Stimulated activated CD4-positive, alpha-beta T cell treated with anti-CD3 and anti-CD28 coated beads, Interleukin-2, amount 100 ng/mL, for 48 hours (primary cell): ENCODE measurements at regions not wholly inside any gene's neighbourhood (a gene's known extent, or its start where the extent isn't known, plus 50 kb on each side); places are given as distances from the start of the nearest gene placed in this dataset.

Source experiments
- DNase-seq, 2 donors: peaks; one replicate each; pipeline ENCODE4 v3.0.0-alpha.2; 2020

- no peak for DNase-seq
Measured at GRCh38 chr10:113420733-113421675, 131.8 kb upstream of the HABP2 start.

DNA sequence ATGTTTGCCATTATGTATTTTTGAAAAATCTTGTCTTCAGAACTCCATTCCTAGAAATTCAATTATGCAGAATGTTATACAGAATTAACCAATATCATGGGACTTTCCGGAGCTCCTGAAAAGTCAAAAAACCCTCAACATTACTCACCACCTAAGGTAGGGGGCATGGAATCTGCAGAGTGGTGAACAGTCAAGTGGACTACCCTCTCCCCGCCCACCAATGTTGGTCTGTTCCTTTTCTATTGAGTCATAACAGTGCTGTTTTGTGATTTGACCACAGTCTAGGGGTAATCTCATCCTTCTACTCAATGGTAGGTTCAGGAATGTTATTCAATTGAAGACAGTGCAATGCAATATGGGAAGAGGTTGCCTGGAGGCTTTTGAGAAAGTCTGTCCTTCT lies 130.5 kb upstream of the HABP2 start:
- no peak for DNase-seq

DNA sequence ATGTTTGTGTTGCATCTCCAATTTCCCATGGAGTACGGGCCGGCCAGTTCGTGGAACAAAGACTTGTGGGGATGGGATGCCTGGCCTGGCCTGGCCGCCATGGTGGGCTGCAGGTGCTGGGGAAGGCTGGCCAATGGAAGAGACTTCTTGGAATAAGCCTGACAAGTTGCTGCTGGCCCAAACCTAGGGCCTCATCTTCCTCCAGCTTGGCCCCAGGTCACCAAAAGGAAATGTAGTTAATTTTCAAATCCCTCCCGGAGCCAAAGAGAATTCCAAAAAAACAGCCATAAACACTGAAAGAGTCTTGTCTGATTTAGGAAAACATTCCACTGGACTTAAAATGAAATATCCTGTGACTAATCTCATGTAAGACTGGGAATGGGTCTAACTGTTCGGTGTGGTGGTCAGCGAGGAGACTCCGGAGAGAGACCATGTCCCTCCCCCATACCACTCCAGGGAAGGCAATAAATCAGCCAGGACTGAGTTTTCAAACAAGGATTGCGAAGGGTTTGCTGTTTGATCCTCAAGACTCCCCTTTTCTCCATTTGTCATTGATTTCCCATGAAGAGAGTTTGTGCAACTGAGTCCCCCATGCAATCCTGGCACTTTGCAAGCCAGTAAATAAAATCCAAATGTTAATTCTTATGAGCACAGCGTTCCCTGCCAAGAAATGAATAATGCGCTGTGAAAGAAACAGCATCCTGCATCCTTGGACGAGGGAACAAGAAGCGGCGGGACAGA lies 128.7 kb upstream of the HABP2 start:
- DNase-seq: no peak

- DNase-seq: no peak
Measured at GRCh38 chr10:113425008-113425407, 127.8 kb upstream of the HABP2 start.

DNA sequence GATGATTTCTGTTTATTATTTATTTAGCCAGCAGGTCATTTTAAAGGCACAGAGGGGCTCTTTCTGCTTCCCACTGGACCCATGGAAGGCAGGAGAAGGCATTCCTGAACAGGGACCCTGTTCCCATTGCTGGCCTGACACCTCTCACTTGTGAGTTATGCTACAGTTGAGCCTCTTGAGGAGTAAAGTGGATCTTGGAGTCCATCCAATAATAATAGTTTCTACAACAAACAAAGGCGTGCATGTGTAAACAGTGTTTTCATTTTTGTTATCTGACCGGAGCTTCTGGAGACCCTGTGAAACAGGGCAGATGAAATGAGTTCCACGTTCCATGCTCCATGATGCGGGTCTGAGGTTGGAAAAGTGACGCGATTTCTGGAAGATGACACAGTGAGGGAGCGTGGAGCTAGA lies 127.3 kb upstream of the HABP2 start:
- DNase-seq: no peak

GRCh38 chr10:113426181-113426877 lies 126.5 kb upstream of the HABP2 start:
- no peak for DNase-seq

- no peak for DNase-seq
Measured at GRCh38 chr10:113427236-113427735, 125.6 kb upstream of the HABP2 start.

GRCh38 chr10:113427811-113428558 lies 124.9 kb upstream of the HABP2 start:
- DNase-seq: no peak

DNA sequence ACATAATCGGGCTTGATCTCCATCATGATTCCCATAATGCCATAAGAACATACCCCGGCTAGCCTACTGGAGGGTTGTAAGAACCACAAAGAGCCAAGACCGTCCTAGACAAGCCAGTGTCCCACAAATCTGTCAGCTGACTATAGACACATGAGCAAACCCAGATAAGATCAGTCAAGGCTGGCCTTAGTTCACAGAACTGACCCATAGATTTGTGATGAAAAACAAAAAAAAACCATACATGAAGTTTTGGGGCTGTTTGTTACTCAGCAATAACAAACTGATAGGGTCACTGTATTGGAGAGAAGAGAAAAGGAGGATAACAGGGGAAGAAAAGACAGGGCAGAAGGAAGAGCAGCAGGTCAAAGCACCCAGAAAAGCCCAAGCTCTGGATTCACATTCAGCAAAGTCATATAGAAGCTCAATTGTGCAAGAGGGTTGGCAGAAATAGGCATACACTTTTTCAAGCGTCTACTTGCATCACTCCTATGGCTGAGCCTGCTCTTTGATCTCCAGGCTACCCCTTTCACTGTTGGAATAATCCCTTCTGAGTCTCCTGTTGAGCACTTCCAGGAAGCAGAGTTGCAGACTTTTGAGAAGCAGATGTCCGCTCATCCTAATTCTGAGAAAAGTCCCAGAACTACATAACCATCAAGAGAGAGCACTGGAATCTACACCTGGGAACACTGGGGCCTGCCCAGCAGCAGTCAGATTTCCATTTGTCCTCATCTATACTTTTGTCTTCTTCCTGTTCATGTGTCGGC lies 122.0 kb upstream of the HABP2 start:
- DNase-seq: no peak

DNA sequence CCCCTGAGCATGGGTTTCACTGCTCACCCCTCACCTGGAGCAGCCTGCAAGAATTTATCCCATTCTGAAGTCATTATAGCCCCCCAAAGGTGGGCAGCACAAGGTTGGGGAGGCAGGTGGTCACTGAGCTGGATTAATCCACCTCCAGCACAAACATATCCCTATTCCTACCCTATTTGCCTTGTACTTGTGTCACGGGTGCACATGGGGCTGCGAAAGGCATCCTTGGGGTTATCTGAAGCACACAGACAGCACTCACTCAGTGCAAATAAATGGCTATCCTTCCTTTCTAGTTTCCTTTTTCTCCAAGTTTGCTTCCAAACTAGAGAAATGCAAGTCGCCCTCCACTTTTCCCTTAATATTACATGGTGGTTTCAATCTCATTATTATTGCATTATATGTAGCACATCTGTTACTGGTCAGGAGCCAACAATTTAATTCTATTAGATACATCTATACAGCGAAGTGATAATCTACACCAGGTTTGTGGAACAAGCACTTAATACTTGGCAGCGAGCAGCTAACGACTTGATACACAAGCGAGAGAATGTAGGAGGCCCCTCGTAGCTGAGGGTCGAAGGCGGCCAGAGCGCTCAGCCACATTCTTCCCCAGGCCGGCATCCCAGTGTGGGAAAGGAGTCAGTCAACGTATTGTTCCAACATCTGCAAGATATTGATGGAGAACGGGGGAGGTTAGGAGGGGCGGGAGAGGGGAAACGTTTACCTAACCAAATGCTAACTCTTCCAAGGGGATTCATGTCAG lies 121.3 kb upstream of the HABP2 start:
- no peak for DNase-seq

GRCh38 chr10:113433711-113434110 lies 119.1 kb upstream of the HABP2 start:
- DNase-seq: no peak

GRCh38 chr10:113434315-113434714 lies 118.5 kb upstream of the HABP2 start:
- no peak for DNase-seq

GRCh38 chr10:113434950-113435349 lies 117.9 kb upstream of the HABP2 start:
- DNase-seq: no peak

DNA sequence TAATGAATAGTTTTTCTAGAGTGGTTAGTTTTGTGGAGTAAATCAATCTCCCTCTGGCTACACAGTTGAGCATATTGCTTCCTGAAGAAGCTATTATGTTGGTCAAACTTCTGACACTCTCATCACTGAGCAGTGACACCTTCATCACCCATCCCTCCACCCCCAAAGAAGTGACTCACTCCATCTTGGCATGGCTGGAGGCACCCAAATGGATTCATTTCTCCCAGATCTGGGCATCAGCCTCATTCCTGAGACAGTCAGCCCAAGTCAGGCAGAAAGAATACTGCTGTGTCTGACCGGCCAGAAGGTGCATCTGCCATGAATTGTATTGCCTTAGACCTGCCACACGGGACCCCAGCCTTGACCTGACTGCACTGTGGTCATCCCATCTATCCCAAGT lies 117.0 kb upstream of the HABP2 start:
- DNase-seq: no peak

- DNase-seq: no peak
Measured at GRCh38 chr10:113436851-113437250, 116.0 kb upstream of the HABP2 start.

- no peak for DNase-seq
Measured at GRCh38 chr10:113438652-113439051, 114.2 kb upstream of the HABP2 start.

GRCh38 chr10:113441220-113441619 lies 111.6 kb upstream of the HABP2 start:
- no peak for DNase-seq

DNA sequence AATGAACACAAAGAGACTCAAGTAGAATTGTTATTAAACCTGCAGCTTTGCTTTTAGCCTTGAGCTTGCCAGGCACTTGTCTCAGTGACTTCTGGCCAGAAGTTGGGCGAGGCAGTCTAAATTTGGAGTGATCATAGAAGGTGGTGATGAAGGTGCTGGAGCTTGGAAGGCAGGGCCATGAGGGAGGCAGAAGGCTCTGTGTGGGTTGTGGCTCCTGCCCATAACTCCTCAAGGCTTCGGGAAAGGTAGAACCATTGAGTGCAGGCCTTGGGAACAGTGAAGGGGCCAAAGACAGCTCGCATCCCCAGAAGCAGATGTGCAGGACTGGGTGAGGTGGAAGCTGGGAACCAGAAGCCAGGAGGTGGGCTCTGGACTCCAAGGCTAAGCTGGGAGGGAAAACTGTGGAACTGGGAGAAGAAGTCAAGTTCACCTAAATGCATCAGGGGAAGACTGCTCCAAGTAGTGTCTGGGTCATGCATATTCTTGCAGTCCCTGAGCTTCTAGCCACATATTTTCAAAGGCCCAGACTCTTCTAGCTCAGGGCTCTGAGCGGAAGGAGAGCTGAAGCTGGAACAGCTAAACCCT lies 111.1 kb upstream of the HABP2 start:
- no peak for DNase-seq

- DNase-seq: no peak
Measured at GRCh38 chr10:113442336-113442735, 110.5 kb upstream of the HABP2 start.

- no peak for DNase-seq
Measured at GRCh38 chr10:113443141-113443925, 109.5 kb upstream of the HABP2 start.
